Neuronal stem cell (in vitro differentiated cells): ENCODE measurements at regions not wholly inside any gene's neighbourhood (a gene's known extent, or its start where the extent isn't known, plus 50 kb on each side); places are given as distances from the start of the nearest gene placed in this dataset.

ENCODE experiments used
- DNase-seq: peaks from one replicate; pipeline ENCODE4 v3.0.0-alpha.2; 2013; ENCODE audit warnings: low spot score
- H2AFZ ChIP-seq: one replicate; pipeline ENCODE4 v1.6.1; 2013; ENCODE audit warnings: mild to moderate bottlenecking, low read length, inconsistent platforms
- H2AK5ac ChIP-seq: 2 replicates; pipeline ENCODE4 v1.6.1; 2013; ENCODE audit warnings: low read depth, mild to moderate bottlenecking, inconsistent platforms, low read length, moderate library complexity, mixed read lengths
- H2BK120ac ChIP-seq: 2 replicates; pipeline ENCODE4 v1.6.1; 2013; ENCODE audit warnings: low read depth, mild to moderate bottlenecking, inconsistent platforms, low read length, moderate library complexity, mixed read lengths
- H2BK12ac ChIP-seq: one replicate; pipeline ENCODE4 v1.6.1; 2013; ENCODE audit warnings: low read length, inconsistent platforms
- H2BK15ac ChIP-seq: 2 replicates; pipeline ENCODE4 v1.6.1; 2013; ENCODE audit warnings: mild to moderate bottlenecking, low read length, inconsistent platforms, mixed read lengths
- H2BK5ac ChIP-seq: one replicate; pipeline ENCODE4 v1.6.1; 2013; ENCODE audit warnings: inconsistent platforms, mild to moderate bottlenecking, low read length, moderate library complexity
- H3K14ac ChIP-seq: one replicate; pipeline ENCODE4 v1.6.1; 2013; ENCODE audit warnings: low read length, inconsistent platforms
- H3K18ac ChIP-seq: 2 replicates; pipeline ENCODE4 v1.6.1; 2013; ENCODE audit warnings: low read length, inconsistent platforms
- H3K23ac ChIP-seq: 2 replicates; pipeline ENCODE4 v1.6.1; 2013; ENCODE audit warnings: low read depth, mild to moderate bottlenecking, mixed read lengths, low read length, inconsistent platforms; ENCODE audit not compliant: poor library complexity
- H3K27ac ChIP-seq: replicated peaks from 3 replicates; pipeline ENCODE4 v1.5.1; 2013; ENCODE audit warnings: low read length, inconsistent platforms
- H3K27me3 ChIP-seq, 3 experiments: 2 replicates each; pipeline ENCODE4 v1.6.1; 2013; ENCODE audit warnings: low read length in 3 of 3, mild to moderate bottlenecking in 2 of 3, inconsistent platforms in 1 of 3, low read depth in 1 of 3, mixed read lengths in 1 of 3, moderate library complexity in 1 of 3; ENCODE audit not compliant: control insufficient read depth in 3 of 3, insufficient read depth in 3 of 3
- H3K36me3 ChIP-seq, 2 donors: replicated peaks in 1 of 2; 2 replicates each; pipeline ENCODE4 v1.6.1; 2013; ENCODE audit warnings: low read length in 2 of 2; ENCODE audit not compliant: control insufficient read depth in 2 of 2, insufficient read depth in 2 of 2
- H3K4ac ChIP-seq: 2 replicates; pipeline ENCODE4 v1.6.1; 2013; ENCODE audit warnings: inconsistent platforms, mild to moderate bottlenecking, low read length, moderate library complexity
- H3K4me1 ChIP-seq, 2 donors: 1 replicate in 1 of 2; 2 replicates in 1 of 2; pipeline ENCODE4 v1.6.1; 2013; ENCODE audit warnings: low read length in 2 of 2, low read depth in 1 of 2; ENCODE audit not compliant: control insufficient read depth in 2 of 2, insufficient read depth in 1 of 2
- H3K4me2 ChIP-seq: one replicate; pipeline ENCODE4 v1.6.1; 2013; ENCODE audit warnings: mild to moderate bottlenecking, low read length, inconsistent platforms; ENCODE audit not compliant: insufficient read depth, poor library complexity, severe bottlenecking
- H3K4me3 ChIP-seq, 2 donors: 2 replicates each; pipeline ENCODE4 v1.5.1; 2013; ENCODE audit warnings: low read length in 2 of 2, mild to moderate bottlenecking in 2 of 2, inconsistent platforms in 1 of 2, moderate library complexity in 1 of 2
- H3K79me1 ChIP-seq: one replicate; pipeline ENCODE4 v1.6.1; 2013; ENCODE audit warnings: low read depth, mild to moderate bottlenecking, inconsistent platforms, low read length, moderate library complexity
- H3K9ac ChIP-seq: one replicate; pipeline ENCODE4 v1.6.1; 2013; ENCODE audit warnings: mild to moderate bottlenecking, low read depth, low read length, inconsistent platforms; ENCODE audit not compliant: poor library complexity
- H3K9me3 ChIP-seq, 2 donors: replicated peaks in 1 of 2; 2 replicates each; pipeline versions ENCODE3 to v1.6.1; 2013; ENCODE audit warnings: low read length in 2 of 2, mild to moderate bottlenecking in 2 of 2, inconsistent platforms in 1 of 2, low read depth in 1 of 2, mixed read lengths in 1 of 2, moderate library complexity in 1 of 2; ENCODE audit not compliant: control insufficient read depth in 2 of 2, insufficient read depth in 1 of 2
- H4K8ac ChIP-seq: one replicate; pipeline ENCODE4 v1.6.1; 2013; ENCODE audit warnings: low read depth, mild to moderate bottlenecking, inconsistent platforms, low read length, moderate library complexity
- H4K91ac ChIP-seq: one replicate; pipeline ENCODE4 v1.6.1; 2013; ENCODE audit warnings: low read length, low read depth, mild to moderate bottlenecking, inconsistent platforms; ENCODE audit not compliant: poor library complexity
- WGBS, 2 donors: extraction: QIAGEN DNeasy Blood & Tissue Kit; methylation state at CpG; one replicate each; pipeline ENCODE4 v1.1.7; 2013; ENCODE audit warnings: missing lambda C conversion rate in 2 of 2, mixed read lengths in 1 of 2; ENCODE audit not compliant: insufficient read length in 2 of 2, insufficient replicate concordance in 1 of 2; ENCODE audit errors: extremely low coverage in 2 of 2; 5-methylcytosine and 5-hydroxymethylcytosine counted together

DNA sequence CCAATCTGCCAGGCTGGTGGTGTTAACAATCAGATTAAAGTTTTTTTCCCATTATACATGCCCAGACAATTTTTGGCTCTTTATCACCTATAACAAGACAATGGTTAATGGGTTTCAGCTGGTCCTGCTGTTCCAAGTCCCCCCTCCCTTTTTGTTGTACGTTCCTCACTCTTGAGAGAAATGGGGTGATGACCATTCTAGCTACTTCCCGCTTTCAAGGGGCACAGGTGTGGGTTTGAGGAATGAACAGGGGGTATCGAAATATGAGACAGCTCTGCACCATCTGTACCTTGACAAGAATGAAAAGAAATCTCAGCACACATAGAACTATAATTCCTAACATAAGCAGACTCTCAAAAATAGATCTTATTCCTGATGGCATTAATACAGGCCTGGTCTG is 326.8 kb downstream of the PTPRU start:
- H4K8ac ChIP-seq: no peak overlapping the region
- no peak overlapping the region for H2AFZ ChIP-seq
- no peak overlapping the region for H2BK120ac ChIP-seq
- no peak overlapping the region for H3K23ac ChIP-seq
- H3K9ac ChIP-seq: no peak overlapping the region
- no peaks in the 10 kb centered on the region for H3K4me1 ChIP-seq
- no peak overlapping the region for H3K4me2 ChIP-seq
- no peak overlapping the region for H3K27ac ChIP-seq
- H3K4ac ChIP-seq: no peak overlapping the region
- no peak overlapping the region for H4K91ac ChIP-seq
- no peaks in the 10 kb centered on the region for H3K36me3 ChIP-seq
- WGBS, 2 donors: no CpG with 5 or more reads among the region's 3 CpGs
- DNase-seq: no peak
- H2AK5ac ChIP-seq: no peak overlapping the region
- no peak overlapping the region for H3K4me3 ChIP-seq
- no peak overlapping the region for H3K18ac ChIP-seq
- no peaks in the 10 kb centered on the region for H3K79me1 ChIP-seq
- H3K14ac ChIP-seq: no peak overlapping the region
- H2BK12ac ChIP-seq: no peak overlapping the region
- H3K27me3 ChIP-seq: no peaks in the 10 kb centered on the region
- no peak overlapping the region for H2BK15ac ChIP-seq
- no peak overlapping the region for H2BK5ac ChIP-seq
- H3K9me3 ChIP-seq: peaks cover 0 to 10% of the 10 kb centered on the region in 2 donors

GRCh38 chr1:29559056-29559455 is 322.7 kb downstream of the PTPRU start:
- Histone ChIP-seq H3K4me1 (peaks cover 0 to 4% of the 10 kb centered on the region in 2 donors), H3K27ac (no peak overlapping the region), H3K4me3 (no peak overlapping the region), H3K36me3 (peaks cover 0 to 2% of the 10 kb centered on the region in 2 donors), H3K79me1 (no peaks in the 10 kb centered on the region), H3K23ac (no peak overlapping the region), H3K9me3 (peaks cover 0 to 12% of the 10 kb centered on the region in 2 donors), H2AFZ (no peak overlapping the region), H2BK5ac (no peak overlapping the region), H2BK12ac (peak overlapping the region; percentile 68), H3K9ac (no peak overlapping the region), H3K4me2 (no peak overlapping the region), H4K91ac (no peak overlapping the region), H3K14ac (no peak overlapping the region), H4K8ac (no peak overlapping the region), H3K18ac (no peak overlapping the region), H2BK15ac (no peak overlapping the region), H3K4ac (no peak overlapping the region), H2BK120ac (no peak overlapping the region), H2AK5ac (no peak overlapping the region), H3K27me3 (peaks cover 0 to 1% (median 0%) of the 10 kb centered on the region in 3 experiments)
- WGBS, 2 donors: no CpG with 5 or more reads among the region's 3 CpGs
- DNase-seq: no peak

DNA sequence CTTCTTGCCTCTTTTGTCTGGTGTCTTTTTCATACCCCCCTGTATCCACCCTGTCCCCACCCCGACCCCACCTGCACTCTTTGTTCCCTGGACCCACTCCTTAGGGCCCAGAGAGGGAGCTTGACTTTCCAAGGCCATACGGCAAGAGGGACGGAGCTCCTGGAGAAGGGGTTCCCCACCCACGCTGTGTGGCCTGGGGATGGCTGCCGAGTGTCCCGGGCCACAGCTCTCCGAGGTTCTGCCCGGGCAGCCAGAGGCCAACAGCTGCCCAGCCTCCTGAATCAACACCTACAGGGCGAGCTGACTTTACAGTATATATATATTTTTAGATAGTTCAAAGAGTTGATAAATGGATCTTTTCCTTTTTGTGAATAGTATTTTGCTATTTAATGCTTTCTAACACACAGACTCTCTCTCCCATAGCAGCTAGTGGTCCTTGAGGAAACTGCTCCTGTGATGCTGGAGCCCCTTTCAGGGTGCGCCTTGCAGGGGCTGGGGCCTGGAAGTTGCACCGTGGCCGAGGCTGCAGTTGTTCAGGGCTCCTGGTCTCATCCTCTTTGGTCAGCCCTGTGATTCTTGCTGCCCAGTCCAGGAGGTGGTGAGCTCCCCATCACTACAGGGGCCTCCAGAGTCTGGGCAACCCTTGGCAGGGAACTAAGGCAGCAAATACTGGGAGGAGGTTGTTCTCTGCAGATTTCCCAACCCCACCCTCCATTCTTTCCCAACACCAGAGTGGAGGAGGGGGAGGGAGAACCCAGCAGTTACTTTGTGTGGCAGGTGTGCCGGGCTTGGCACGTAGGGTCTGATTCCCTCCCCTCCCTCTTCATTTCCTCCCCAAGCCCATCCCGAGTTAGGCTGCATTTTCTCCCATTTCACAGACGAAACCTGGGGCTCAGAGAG is 321.6 kb downstream of the PTPRU start:
- Histone ChIP-seq H3K14ac (no peak overlapping the region), H2BK120ac (no peak overlapping the region), H3K9me3 (peaks cover 0 to 13% of the 10 kb centered on the region in 2 donors), H2BK5ac (no peak overlapping the region), H3K4me3 (no peak overlapping the region), H3K27me3 (peaks cover 0 to 3% (median 0%) of the 10 kb centered on the region in 3 experiments), H2AK5ac (no peak overlapping the region), H2BK15ac (no peak overlapping the region), H3K27ac (no peak overlapping the region), H2BK12ac (no peak overlapping the region), H3K4me2 (no peak overlapping the region), H3K4me1 (peaks cover 0 to 5% of the 10 kb centered on the region in 2 donors), H3K23ac (no peak overlapping the region), H4K8ac (no peak overlapping the region), H3K79me1 (no peaks in the 10 kb centered on the region), H2AFZ (no peak overlapping the region), H3K9ac (no peak overlapping the region), H3K36me3 (peaks cover 0 to 3% of the 10 kb centered on the region in 2 donors), H3K4ac (no peak overlapping the region), H3K18ac (peak overlapping the region; percentile 5), H4K91ac (no peak overlapping the region)
- no peak for DNase-seq
- no CpG with 5 or more reads among the region's 16 CpGs for WGBS, 2 donors

GRCh38 chr1:29557066-29557465 is 320.7 kb downstream of the PTPRU start:
- no peak overlapping the region for H2AFZ ChIP-seq
- peak overlapping the region; percentile 70 for H2BK15ac ChIP-seq

More at GRCh38 chr1:29557066-29557465, 320.7 kb downstream of the PTPRU start:
- H4K8ac ChIP-seq: no peak overlapping the region
- H3K36me3 ChIP-seq: peaks cover 0 to 3% of the 10 kb centered on the region in 2 donors
- no peak overlapping the region for H3K27ac ChIP-seq
- peaks cover 0 to 5% of the 10 kb centered on the region in 2 donors for H3K4me1 ChIP-seq
- no peak overlapping the region for H3K4ac ChIP-seq
- H4K91ac ChIP-seq: no peak overlapping the region
- H3K14ac ChIP-seq: no peak overlapping the region
- peak overlapping the region; percentile 1 for H3K18ac ChIP-seq
- H2BK12ac ChIP-seq: no peak overlapping the region
- no peaks in the 10 kb centered on the region for H3K79me1 ChIP-seq
- H2AK5ac ChIP-seq: no peak overlapping the region
- no CpG with 5 or more reads among the region's 5 CpGs for WGBS, 2 donors
- peaks cover 0 to 8% of the 10 kb centered on the region in 2 donors for H3K9me3 ChIP-seq
- H2BK120ac ChIP-seq: no peak overlapping the region
- H3K23ac ChIP-seq: no peak overlapping the region
- H2BK5ac ChIP-seq: no peak overlapping the region
- no peak overlapping the region for H3K9ac ChIP-seq
- peaks cover 0 to 3% (median 0%) of the 10 kb centered on the region in 3 experiments for H3K27me3 ChIP-seq
- no peak overlapping the region for H3K4me3 ChIP-seq
- no peak overlapping the region for H3K4me2 ChIP-seq
- DNase-seq: no peak
